IMR-90 (cell line): ENCODE measurements at regions not wholly inside any gene's neighbourhood (a gene's known extent, or its start where the extent isn't known, plus 50 kb on each side); places are given as distances from the start of the nearest gene placed in this dataset.

Experiments
- ATAC-seq: fragments of 200-7000 bp; cut with Tn5 transposase; 2 replicates; pipeline ENCODE4 v1.9.1; 2020; ENCODE audit warnings: low read depth, mild to moderate bottlenecking, moderate library complexity
- BruUV-seq: library from RNA; stranded (reverse); fragments of 400-500 nt; replicated peaks from 2 replicates; lab custom pipeline; 2021; lab: Mats Ljungman, UMichigan
- CTCF ChIA-PET: fragments of 300-600 bp; formaldehyde crosslinking; extraction: SDS; loops from one replicate; lab custom pipeline; 2021; ENCODE audit warnings: antibody characterized with exemption; lab: Yijun Ruan, JAX
- POLR2A ChIA-PET: fragments of 300-600 bp; sonication (Branson Sonifier 250); formaldehyde crosslinking; loops from one replicate; lab custom pipeline; 2022; ENCODE audit warnings: antibody characterized with exemption; ENCODE audit not compliant: unreplicated experiment; lab: Charles Lee
- DNase-seq: peaks from one replicate; pipeline ENCODE4 v3.0.0; 2013
- H2AFZ ChIP-seq: replicated peaks from 2 replicates; pipeline ENCODE3; 2013; ENCODE audit warnings: low read length, mild to moderate bottlenecking; ENCODE audit not compliant: poor library complexity
- H2AK5ac ChIP-seq: 2 replicates; pipeline ENCODE4 v1.6.1; 2013; ENCODE audit warnings: low read depth, low read length, inconsistent platforms
- H2AK9ac ChIP-seq: replicated peaks from 2 replicates; pipeline ENCODE3; 2013; ENCODE audit warnings: mild to moderate bottlenecking, low read depth, low read length, moderate library complexity; ENCODE audit not compliant: poor library complexity
- H2BK120ac ChIP-seq: 2 replicates; pipeline ENCODE4 v1.6.1; 2013; ENCODE audit warnings: low read depth, low read length, inconsistent platforms
- H2BK15ac ChIP-seq: 3 replicates; pipeline ENCODE4 v1.6.1; 2013; ENCODE audit warnings: low read depth, low read length, inconsistent platforms
- H2BK20ac ChIP-seq: 2 replicates; pipeline ENCODE4 v1.6.1; 2013; ENCODE audit warnings: low read depth, mild to moderate bottlenecking, inconsistent platforms, low read length, moderate library complexity
- H2BK5ac ChIP-seq: 2 replicates; pipeline ENCODE4 v1.6.1; 2013; ENCODE audit warnings: mild to moderate bottlenecking, low read depth, low read length, inconsistent platforms; ENCODE audit not compliant: poor library complexity, severe bottlenecking
- H3K14ac ChIP-seq: replicated peaks from 2 replicates; pipeline ENCODE4 v1.6.1; 2013; ENCODE audit warnings: low read depth, low read length, inconsistent platforms
- H3K18ac ChIP-seq: 2 replicates; pipeline ENCODE4 v1.6.1; 2013; ENCODE audit warnings: low read depth, low read length, control low read depth
- H3K23ac ChIP-seq: 2 replicates; pipeline ENCODE4 v1.6.1; 2013; ENCODE audit warnings: low read depth, low read length, inconsistent platforms
- H3K27ac ChIP-seq: 2 replicates; pipeline ENCODE4 v1.5.1; 2013; ENCODE audit warnings: mild to moderate bottlenecking, control low read depth, low read length; ENCODE audit not compliant: insufficient read depth
- H3K27me3 ChIP-seq: 2 replicates; pipeline ENCODE4 v1.6.1; 2013; ENCODE audit warnings: low read length; ENCODE audit not compliant: control insufficient read depth, insufficient read depth
- H3K36me3 ChIP-seq: 2 replicates; pipeline ENCODE4 v1.6.1; 2013; ENCODE audit warnings: low read length, mixed read lengths; ENCODE audit not compliant: control insufficient read depth, insufficient read depth
- H3K4ac ChIP-seq: 2 replicates; pipeline ENCODE4 v1.6.1; 2013; ENCODE audit warnings: low read depth, low read length, inconsistent platforms
- H3K4me1 ChIP-seq: 2 replicates; pipeline ENCODE4 v1.6.1; 2013; ENCODE audit warnings: low read length, mixed read lengths; ENCODE audit not compliant: control insufficient read depth, insufficient read depth
- H3K4me2 ChIP-seq: 2 replicates; pipeline ENCODE4 v1.6.1; 2013; ENCODE audit warnings: low read depth, mild to moderate bottlenecking, control low read depth, low read length, moderate library complexity
- H3K4me3 ChIP-seq: 2 replicates; pipeline ENCODE4 v1.5.1; 2013; ENCODE audit warnings: low read depth, mild to moderate bottlenecking, control low read depth, low read length, moderate library complexity; ENCODE audit not compliant: insufficient read depth
- H3K56ac ChIP-seq: 2 replicates; pipeline ENCODE4 v1.6.1; 2013; ENCODE audit warnings: low read length, inconsistent platforms; ENCODE audit not compliant: insufficient read depth; ENCODE audit errors: extremely low read depth
- H3K79me1 ChIP-seq, 2 experiments: 2 replicates each; pipeline ENCODE4 v1.6.1; 2013; ENCODE audit warnings: low read length in 2 of 2, inconsistent platforms in 1 of 2, low read depth in 1 of 2
- H3K9ac ChIP-seq: 2 replicates; pipeline ENCODE4 v1.6.1; 2013; ENCODE audit warnings: low read depth, low read length, control low read depth
- H3K9me1 ChIP-seq: 2 replicates; pipeline ENCODE4 v1.6.1; 2013; ENCODE audit warnings: low read length, inconsistent platforms; ENCODE audit not compliant: insufficient read depth
- H3K9me3 ChIP-seq: 2 replicates; pipeline ENCODE4 v1.6.1; 2013; ENCODE audit warnings: low read length; ENCODE audit not compliant: control insufficient read depth, insufficient read depth
- H4K20me1 ChIP-seq: 2 replicates; pipeline ENCODE4 v1.6.1; 2013; ENCODE audit warnings: low read length, inconsistent platforms; ENCODE audit not compliant: insufficient read depth
- H4K5ac ChIP-seq: 2 replicates; pipeline ENCODE4 v1.6.1; 2013; ENCODE audit warnings: mild to moderate bottlenecking, low read depth, low read length, control low read depth
- H4K8ac ChIP-seq, 2 experiments: 2 replicates each; pipeline ENCODE4 v1.6.1; 2013; ENCODE audit warnings: low read depth in 2 of 2, low read length in 2 of 2, control low read depth in 1 of 2, inconsistent platforms in 1 of 2
- H4K91ac ChIP-seq: 2 replicates; pipeline ENCODE4 v1.6.1; 2013; ENCODE audit warnings: low read depth, low read length, inconsistent platforms; ENCODE audit not compliant: insufficient read depth
- BHLHE40 ChIP-seq: fragments of 150-350 bp; IDR thresholded peaks from 2 replicates; pipeline ENCODE4 v1.6.1; 2016; ENCODE audit warnings: mild to moderate bottlenecking, low read depth, low read length
- CEBPB ChIP-seq: IDR thresholded peaks from 2 replicates; pipeline ENCODE4 v1.6.1; 2012; ENCODE audit warnings: low read depth, low read length, improper control_type of control experiment
- MAFK ChIP-seq: IDR thresholded peaks from 2 replicates; pipeline ENCODE4 v1.6.1; 2012; ENCODE audit warnings: low read depth, low read length, improper control_type of control experiment
- MAZ ChIP-seq: IDR thresholded peaks from 2 replicates; pipeline ENCODE4 v1.6.1; 2012; ENCODE audit warnings: low read depth, mild to moderate bottlenecking, low read length, improper control_type of control experiment, moderate library complexity, borderline replicate concordance
- NFE2L2 ChIP-seq: fragments of 150-350 bp; IDR thresholded peaks from 2 replicates; pipeline ENCODE4 v1.6.1; 2016; ENCODE audit warnings: low read depth, mild to moderate bottlenecking, low read length
- RAD21 ChIP-seq: IDR thresholded peaks from 2 replicates; pipeline ENCODE4 v1.6.1; 2012; ENCODE audit warnings: low read length, improper control_type of control experiment
- RCOR1 ChIP-seq: IDR thresholded peaks from 2 replicates; pipeline ENCODE4 v1.6.1; 2012; ENCODE audit warnings: mild to moderate bottlenecking, low read length, improper control_type of control experiment; ENCODE audit not compliant: insufficient replicate concordance
- RFX5 ChIP-seq: IDR thresholded peaks from 2 replicates; pipeline ENCODE4 v1.8.0; 2012; ENCODE audit warnings: low read depth, mild to moderate bottlenecking, low read length, moderate library complexity
- SMC3 ChIP-seq: fragments of 150-350 bp; IDR thresholded peaks from 2 replicates; pipeline ENCODE4 v1.6.1; 2016; ENCODE audit warnings: low read depth, mild to moderate bottlenecking, antibody characterized with exemption, low read length, moderate library complexity
- WGBS, 2 experiments: methylation state at CpG; one replicate each; pipeline versions ENCODE4 v1.1.5 to v1.1.7; 2013; ENCODE audit warnings: missing lambda C conversion rate in 2 of 2; ENCODE audit not compliant: insufficient read length in 1 of 2; ENCODE audit errors: extremely low coverage in 2 of 2; 5-methylcytosine and 5-hydroxymethylcytosine counted together
- dilution Hi-C: fragments of 300-500 bp; cut with HindIII; formaldehyde crosslinking; loops from one replicate; pipeline ENCODE4 v1.14.3; 2018; ENCODE audit warnings: low sequenced_read_pairs; ENCODE audit not compliant: unreplicated experiment
- in situ Hi-C: fragments of 300-500 bp; cut with MboI; formaldehyde crosslinking; loops from 3 replicates; pipeline ENCODE4 v1.14.3; 2019; ENCODE audit warnings: low sequenced_read_pairs, inconsistent platforms, mixed read lengths
- intact Hi-C: fragments of 100-400 bp; cut with micrococcal nuclease; formaldehyde crosslinking; loops from 2 replicates; pipeline ENCODE4 v1.10.0; 2022
- TF ChIP-seq, protein P1 (sequence below): fragments of 150-350 bp; IDR thresholded peaks from 2 replicates; pipeline ENCODE4 v1.6.1; 2016; ENCODE audit warnings: low read depth, mild to moderate bottlenecking, low read length, moderate library complexity, borderline replicate concordance
- TF ChIP-seq, protein P2 (sequence below): conservative IDR thresholded peaks from 2 replicates; pipeline ENCODE4 v1.5.1; 2012; ENCODE audit warnings: mild to moderate bottlenecking, low read depth, low read length, improper control_type of control experiment

DNA sequence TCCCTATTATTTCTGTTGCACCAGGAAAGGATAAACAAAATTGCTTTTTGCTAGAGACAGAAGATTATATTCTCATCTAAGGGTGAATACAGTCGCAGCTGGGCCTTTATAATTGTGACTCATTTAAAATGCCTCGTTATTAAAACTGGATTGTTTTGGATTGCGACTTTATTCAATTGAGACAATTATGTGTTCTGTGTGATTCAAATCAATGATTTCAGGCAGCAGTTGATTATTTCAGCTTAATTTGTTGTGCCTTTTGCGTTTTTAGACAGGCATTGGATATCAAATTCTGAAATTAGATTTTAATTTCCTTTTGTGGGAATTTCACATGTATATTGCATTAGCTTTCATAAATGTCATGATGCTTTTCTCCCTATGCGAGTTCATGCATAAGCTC, 778.1 kb upstream of the SOX11 start:
- in situ Hi-C loops (no loop called here), dilution Hi-C loops (no loop called here), intact Hi-C loops (no loop called here)
- Histone ChIP-seq H3K79me1 (no peaks in the 10 kb centered on the region), H3K18ac (no peak overlapping the region), H3K4me2 (no peak overlapping the region), H2BK120ac (no peak overlapping the region), H3K14ac (no peak overlapping the region), H2BK5ac (no peak overlapping the region), H3K27ac (no peak overlapping the region), H4K91ac (no peak overlapping the region), H3K4me3 (no peak overlapping the region), H3K27me3 (no peaks in the 10 kb centered on the region), H3K56ac (no peak overlapping the region), H4K8ac (no peak overlapping the region), H2AK9ac (no peak overlapping the region), H3K23ac (no peak overlapping the region), H3K9me3 (peaks cover 11% of the 10 kb centered on the region), H2AK5ac (no peak overlapping the region), H3K9me1 (no peaks in the 10 kb centered on the region), H3K4me1 (no peaks in the 10 kb centered on the region), H2AFZ (no peak overlapping the region), H3K4ac (no peak overlapping the region), H4K5ac (no peak overlapping the region), H3K9ac (no peak overlapping the region), H2BK20ac (no peak overlapping the region), H2BK15ac (no peak overlapping the region), H3K36me3 (no peaks in the 10 kb centered on the region), H4K20me1 (no peaks in the 10 kb centered on the region)
- TF ChIP-seq RCOR1 (no peak), NFE2L2 (no peak), CEBPB (no peak), RAD21 (no peak), RFX5 (no peak), SMC3 (no peak), MAFK (no peak), MAZ (no peak), BHLHE40 (no peak)
- TF ChIP-seq, protein P1, sequence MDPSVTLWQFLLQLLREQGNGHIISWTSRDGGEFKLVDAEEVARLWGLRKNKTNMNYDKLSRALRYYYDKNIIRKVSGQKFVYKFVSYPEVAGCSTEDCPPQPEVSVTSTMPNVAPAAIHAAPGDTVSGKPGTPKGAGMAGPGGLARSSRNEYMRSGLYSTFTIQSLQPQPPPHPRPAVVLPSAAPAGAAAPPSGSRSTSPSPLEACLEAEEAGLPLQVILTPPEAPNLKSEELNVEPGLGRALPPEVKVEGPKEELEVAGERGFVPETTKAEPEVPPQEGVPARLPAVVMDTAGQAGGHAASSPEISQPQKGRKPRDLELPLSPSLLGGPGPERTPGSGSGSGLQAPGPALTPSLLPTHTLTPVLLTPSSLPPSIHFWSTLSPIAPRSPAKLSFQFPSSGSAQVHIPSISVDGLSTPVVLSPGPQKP, result no peak
- TF ChIP-seq, protein P2, sequence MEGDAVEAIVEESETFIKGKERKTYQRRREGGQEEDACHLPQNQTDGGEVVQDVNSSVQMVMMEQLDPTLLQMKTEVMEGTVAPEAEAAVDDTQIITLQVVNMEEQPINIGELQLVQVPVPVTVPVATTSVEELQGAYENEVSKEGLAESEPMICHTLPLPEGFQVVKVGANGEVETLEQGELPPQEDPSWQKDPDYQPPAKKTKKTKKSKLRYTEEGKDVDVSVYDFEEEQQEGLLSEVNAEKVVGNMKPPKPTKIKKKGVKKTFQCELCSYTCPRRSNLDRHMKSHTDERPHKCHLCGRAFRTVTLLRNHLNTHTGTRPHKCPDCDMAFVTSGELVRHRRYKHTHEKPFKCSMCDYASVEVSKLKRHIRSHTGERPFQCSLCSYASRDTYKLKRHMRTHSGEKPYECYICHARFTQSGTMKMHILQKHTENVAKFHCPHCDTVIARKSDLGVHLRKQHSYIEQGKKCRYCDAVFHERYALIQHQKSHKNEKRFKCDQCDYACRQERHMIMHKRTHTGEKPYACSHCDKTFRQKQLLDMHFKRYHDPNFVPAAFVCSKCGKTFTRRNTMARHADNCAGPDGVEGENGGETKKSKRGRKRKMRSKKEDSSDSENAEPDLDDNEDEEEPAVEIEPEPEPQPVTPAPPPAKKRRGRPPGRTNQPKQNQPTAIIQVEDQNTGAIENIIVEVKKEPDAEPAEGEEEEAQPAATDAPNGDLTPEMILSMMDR, result no peak
- CTCF ChIA-PET, result no interaction called here
- no peak for ATAC-seq
- no peak for DNase-seq
- POLR2A ChIA-PET, result no interaction called here
- WGBS, 2 experiments, result 65% methylated on average over 2 of the region's 5 CpGs; no CpG with 5 or more reads in 1 of the 2 experiments
- BruUV-seq, result no TSS peak
